NCI-H2227 treated with DMSO at 0.1 percent for 48 hours (cell line): ENCODE measurements at regions not wholly inside any gene's neighbourhood (a gene's known extent, or its start where the extent isn't known, plus 50 kb on each side); places are given as distances from the start of the nearest gene placed in this dataset.
A peak's percentile ranks its signal among the peaks of the same experiment; 100 is the strongest.

ENCODE experiments used
- DNase-seq: peaks from one replicate; lab custom pipeline; 2025; lab: John Stamatoyannopoulos, UW

GRCh38 chr16:85293458-85293857 lies 181.2 kb upstream of the CIBAR2 start:
- DNase-seq, result no peak

GRCh38 chr16:85293904-85294642 lies 181.8 kb upstream of the CIBAR2 start:
- no peak for DNase-seq

- no peak for DNase-seq
These were observed 182.7 kb upstream of the CIBAR2 start for GRCh38 chr16:85294810-85295508.

GRCh38 chr16:85296859-85297660 lies 184.8 kb upstream of the CIBAR2 start:
- no peak for DNase-seq

GRCh38 chr16:85297881-85298280 lies 185.6 kb upstream of the CIBAR2 start:
- DNase-seq, result no peak

- DNase-seq, result no peak
These were observed 188.2 kb upstream of the CIBAR2 start for GRCh38 chr16:85300406-85300968.

- no peak for DNase-seq
These were observed 189.0 kb upstream of the CIBAR2 start for GRCh38 chr16:85301231-85301630.

- peak; percentile 57 for DNase-seq
These were observed 190.0 kb upstream of the CIBAR2 start for GRCh38 chr16:85302018-85302847.

- no peak for DNase-seq
These were observed 190.6 kb upstream of the CIBAR2 start for GRCh38 chr16:85302848-85303353.

GRCh38 chr16:85303354-85303883 lies 191.1 kb upstream of the CIBAR2 start:
- no peak for DNase-seq

- no peak for DNase-seq
These were observed 192.1 kb upstream of the CIBAR2 start for GRCh38 chr16:85304337-85304736.

GRCh38 chr16:85306071-85306792 lies 194.0 kb upstream of the CIBAR2 start:
- no peak for DNase-seq

GRCh38 chr16:85306793-85307551 lies 194.7 kb upstream of the CIBAR2 start:
- no peak for DNase-seq

- DNase-seq, result no peak
These were observed 195.5 kb upstream of the CIBAR2 start for GRCh38 chr16:85307552-85308364.

GRCh38 chr16:85308611-85309540 lies 196.6 kb upstream of the CIBAR2 start:
- no peak for DNase-seq

GRCh38 chr16:85309656-85310587 lies 197.7 kb upstream of the CIBAR2 start:
- no peak for DNase-seq
